Coronary artery (tissue), 2 donors: ENCODE measurements at regions not wholly inside any gene's neighbourhood (a gene's known extent, or its start where the extent isn't known, plus 50 kb on each side); places are given as distances from the start of the nearest gene placed in this dataset.

ENCODE experiments used
- DNase-seq: peaks from one replicate; pipeline ENCODE4 v3.0.0-alpha.2; 2017; ENCODE audit warnings: low spot score
- H3K27ac ChIP-seq, 2 donors: fragments of 200-600 bp; sonication (generic); one replicate each; pipeline ENCODE4 v1.5.1; 2016 to 2019
- H3K4me3 ChIP-seq: fragments of 200-600 bp; sonication (generic); 2 replicates; pipeline ENCODE4 v1.5.1; 2016; ENCODE audit warnings: mild to moderate bottlenecking, moderate library complexity
- CTCF ChIP-seq: fragments of 200-600 bp; sonication (generic); IDR thresholded peaks from one replicate; pipeline ENCODE4 v1.5.1; 2019; ENCODE audit warnings: antibody characterized with exemption

GRCh38 chr4:123014038-123014437 is 91.6 kb upstream of the NUDT6 start:
- DNase-seq = no peak
- no peak overlapping the region for H3K27ac ChIP-seq
- TF ChIP-seq CTCF = no peak
- no peak overlapping the region for H3K4me3 ChIP-seq

DNA sequence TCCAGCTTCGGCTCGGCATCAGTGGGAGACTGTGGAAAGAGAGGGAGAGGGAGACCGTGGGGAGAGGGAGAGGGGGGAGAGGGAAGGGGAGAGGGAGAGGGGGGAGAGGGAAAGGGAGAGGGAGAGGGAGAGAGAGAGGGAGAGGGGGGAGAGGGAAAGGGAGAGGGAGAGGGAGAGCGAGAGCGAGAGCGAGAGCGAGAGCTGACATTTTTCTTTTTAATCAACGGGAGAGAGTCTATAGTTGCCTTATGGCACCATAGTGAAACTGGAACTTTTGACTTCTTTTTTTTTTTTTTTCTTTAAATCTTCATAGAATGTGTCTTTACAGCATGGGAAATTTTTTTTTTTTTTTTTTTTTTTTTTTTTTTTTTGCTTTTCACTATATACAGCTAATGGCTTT is 94.7 kb upstream of the NUDT6 start:
- no peak overlapping the region for H3K4me3 ChIP-seq
- H3K27ac ChIP-seq = no peak overlapping the region
- DNase-seq = no peak
- no peak for TF ChIP-seq CTCF

GRCh38 chr4:123017636-123018395 is 95.4 kb upstream of the NUDT6 start:
- TF ChIP-seq CTCF = no peak
- Histone ChIP-seq H3K4me3 (no peak overlapping the region), H3K27ac (no peak overlapping the region)
- no peak for DNase-seq

- TF ChIP-seq CTCF = no peak
- no peak overlapping the region for H3K4me3 ChIP-seq
- no peak overlapping the region for H3K27ac ChIP-seq
- DNase-seq = no peak
Observed at GRCh38 chr4:123018396-123018775, 96.0 kb upstream of the NUDT6 start.

DNA sequence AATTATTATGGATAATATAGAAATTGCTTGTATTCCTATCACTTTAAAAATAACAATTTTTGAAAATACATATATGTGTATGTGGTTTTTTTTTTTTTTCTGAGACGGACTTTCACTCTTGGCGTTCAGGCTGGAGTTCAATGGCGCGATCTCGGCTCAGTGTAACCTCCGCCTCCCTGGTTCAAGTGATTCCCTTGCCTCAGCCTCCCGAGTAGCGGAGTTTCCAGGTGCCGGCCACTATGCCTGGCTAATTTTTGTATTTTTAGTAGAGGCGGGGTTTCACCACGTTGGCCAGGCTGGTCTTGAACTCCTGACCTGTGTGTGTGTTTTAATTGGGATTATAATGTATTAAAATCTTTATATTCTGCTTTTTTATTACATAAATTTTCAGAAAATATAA is 97.9 kb upstream of the NUDT6 start:
- Histone ChIP-seq H3K27ac (no peak overlapping the region), H3K4me3 (no peak overlapping the region)
- no peak for DNase-seq
- no peak for TF ChIP-seq CTCF

- TF ChIP-seq CTCF = no peak
- H3K4me3 ChIP-seq = no peak overlapping the region
- DNase-seq = no peak
- H3K27ac ChIP-seq = no peak overlapping the region
Observed at GRCh38 chr4:123023647-123024046, 101.2 kb upstream of the NUDT6 start.

DNA sequence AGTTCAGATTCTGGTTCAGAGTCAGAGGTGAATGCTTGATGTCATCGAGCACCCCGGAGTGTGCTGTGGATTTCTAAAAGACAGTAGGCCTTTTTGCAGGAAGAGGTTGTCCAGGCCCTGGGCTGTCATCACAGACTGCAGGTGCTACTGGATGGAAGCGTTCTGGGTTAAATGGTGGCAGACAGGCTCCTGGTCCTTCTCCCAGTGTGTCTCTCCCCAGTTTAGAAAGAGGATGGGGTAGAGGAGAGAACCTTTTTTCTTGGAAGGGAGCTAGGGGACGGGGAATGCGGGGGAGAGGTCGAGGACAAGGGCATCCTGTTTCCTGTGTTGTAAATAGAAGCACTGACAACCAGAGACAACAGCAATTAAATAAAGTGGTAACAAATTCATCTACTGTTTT is 102.3 kb upstream of the NUDT6 start:
- no peak overlapping the region for H3K4me3 ChIP-seq
- TF ChIP-seq CTCF = no peak
- no peak overlapping the region for H3K27ac ChIP-seq
- DNase-seq = no peak
